GM19438 (cell line): ENCODE measurements at regions not wholly inside any gene's neighbourhood (a gene's known extent, or its start where the extent isn't known, plus 50 kb on each side); places are given as distances from the start of the nearest gene placed in this dataset.

Source experiments
- ATAC-seq: cut with Tn5 transposase; IDR thresholded peaks from one replicate; pipeline ENCODE4 v1.9.1; 2021; ENCODE audit warnings: low read depth; ENCODE audit not compliant: unreplicated experiment

DNA sequence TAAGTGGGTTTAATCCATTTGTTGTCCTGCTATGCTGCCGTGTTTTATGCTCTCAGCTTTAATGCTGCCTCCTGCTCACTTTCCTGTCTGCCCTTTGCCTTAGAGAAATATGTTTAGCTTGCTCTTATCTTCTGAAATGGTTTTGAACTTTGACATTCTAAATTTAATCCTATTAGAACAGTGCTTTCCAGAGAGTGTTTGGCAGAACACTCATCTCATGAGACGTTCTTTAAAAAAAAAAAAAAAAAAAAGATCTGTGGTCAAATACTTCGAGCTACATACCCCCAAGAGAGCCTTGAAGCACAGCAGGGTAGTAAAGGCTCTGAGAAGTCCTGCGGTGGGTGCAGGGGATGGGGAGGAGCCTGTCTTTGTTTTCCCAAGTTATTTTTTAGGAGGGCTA is 161.3 kb downstream of the SPP2 start:
- ATAC-seq: no peak

DNA sequence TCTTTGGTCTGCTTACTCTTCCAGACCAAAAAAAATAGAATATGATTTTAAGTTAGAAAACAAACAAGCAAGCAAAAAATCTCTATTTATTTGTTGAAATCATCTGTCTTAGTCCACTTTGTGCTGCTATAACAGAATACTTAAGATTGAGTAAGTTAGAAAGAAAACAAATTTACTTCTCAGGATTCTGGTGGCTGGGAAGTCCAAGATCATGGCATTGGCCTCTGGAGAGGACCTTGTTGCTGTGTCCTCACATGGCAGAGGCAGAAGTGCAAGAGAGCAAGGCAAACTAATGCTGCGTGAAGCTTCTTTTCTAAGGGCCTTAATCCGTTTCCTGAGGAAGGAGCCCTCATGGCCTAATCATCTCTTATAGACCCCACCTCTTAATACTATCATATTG is 156.2 kb downstream of the SPP2 start:
- no peak for ATAC-seq

DNA sequence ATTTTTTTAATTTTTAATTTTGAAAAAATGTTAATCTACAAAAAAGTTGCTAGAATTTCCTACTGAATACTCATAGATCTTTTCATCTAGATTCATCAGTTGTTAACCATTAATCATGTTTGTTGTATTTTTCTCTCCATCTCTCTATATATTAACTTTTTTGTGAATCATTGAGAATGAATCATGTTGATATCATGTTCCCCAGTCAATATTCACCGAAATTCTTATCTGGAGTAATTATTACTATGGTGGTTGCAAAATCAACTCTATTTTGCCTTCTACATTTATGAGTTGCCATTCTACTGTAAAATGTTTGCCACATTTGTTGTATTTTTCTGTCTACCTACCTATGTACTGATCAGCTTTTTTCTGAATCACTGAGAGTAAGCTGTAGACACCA is 154.0 kb downstream of the SPP2 start:
- no peak for ATAC-seq

DNA sequence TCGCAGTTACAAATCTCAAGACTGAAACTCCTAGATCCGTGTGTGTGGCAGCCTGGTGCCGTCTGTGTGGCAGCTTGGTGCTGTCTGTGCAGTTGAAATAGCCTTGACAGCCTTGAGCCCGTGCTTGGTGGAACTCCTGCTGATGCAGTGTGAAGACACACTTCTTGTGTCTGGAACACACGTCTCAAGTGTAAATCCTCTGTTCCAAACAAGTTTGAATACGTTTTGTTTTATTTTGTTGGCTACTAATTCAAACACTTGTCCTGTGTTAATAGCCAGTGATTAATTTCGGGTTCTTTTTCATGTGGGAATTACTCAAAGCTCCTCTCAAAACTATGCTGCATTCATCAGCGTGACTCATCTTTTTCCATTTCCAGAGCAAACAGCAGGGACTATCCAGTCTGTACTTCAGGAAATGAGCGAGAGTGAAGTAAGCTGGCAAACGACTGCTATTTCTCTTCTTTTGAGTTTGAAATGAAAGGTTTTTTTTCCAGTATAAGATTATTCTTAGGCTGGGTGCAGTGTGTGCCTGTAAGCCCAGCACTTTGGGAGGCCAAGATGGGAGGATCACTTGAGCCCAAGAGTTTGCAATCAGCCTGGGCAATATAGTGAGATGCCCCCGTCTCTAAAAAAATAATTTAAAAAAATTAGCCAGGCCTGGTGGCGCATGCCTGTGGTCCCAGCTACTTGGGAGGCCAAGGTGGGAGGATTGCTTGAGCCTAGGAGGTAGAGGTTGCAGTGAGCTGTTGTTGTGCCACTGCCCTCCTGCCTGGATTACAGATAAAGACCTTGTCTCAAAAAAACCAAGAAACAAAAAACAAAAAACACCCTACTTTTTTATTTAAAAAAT is 152.9 kb downstream of the SPP2 start:
- ATAC-seq: no peak

DNA sequence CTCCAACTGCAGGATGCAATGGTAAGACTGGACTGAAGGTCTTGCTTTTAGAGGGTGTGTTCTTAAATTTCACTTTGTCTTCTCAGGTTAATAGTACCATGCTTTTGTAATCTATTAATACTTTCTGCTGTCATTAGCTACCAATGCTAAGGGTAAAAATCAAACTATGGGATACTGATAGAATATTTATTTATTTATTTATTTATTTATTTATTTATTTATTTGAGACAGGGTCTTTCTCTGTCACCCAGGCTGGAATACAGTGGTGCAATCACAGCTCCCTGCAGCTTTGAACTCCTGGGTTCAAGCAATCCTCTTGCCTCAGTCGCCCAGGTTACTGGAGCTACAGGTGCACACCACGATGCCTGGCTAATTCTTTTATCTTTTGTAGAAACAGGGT is 152.1 kb downstream of the SPP2 start:
- no peak for ATAC-seq

DNA sequence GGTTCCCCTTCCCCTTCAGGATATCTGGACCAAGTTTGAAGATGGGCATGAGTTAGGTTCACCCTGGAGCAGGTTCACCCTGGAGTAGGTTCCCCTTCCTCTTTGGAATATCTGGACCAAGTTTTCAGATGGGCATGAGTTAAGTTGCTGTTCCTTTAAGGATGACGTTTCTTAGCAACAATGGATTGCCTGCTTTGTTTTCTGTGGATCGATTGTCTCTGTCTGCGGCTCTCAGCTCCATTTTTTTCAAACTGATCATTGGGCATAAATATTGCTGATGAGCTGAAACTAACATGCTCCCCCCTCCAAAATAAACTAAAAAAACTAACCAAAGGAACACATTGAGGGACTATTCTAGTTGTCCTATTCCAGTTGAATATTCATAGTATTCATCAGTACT is 149.5 kb downstream of the SPP2 start:
- no peak for ATAC-seq

DNA sequence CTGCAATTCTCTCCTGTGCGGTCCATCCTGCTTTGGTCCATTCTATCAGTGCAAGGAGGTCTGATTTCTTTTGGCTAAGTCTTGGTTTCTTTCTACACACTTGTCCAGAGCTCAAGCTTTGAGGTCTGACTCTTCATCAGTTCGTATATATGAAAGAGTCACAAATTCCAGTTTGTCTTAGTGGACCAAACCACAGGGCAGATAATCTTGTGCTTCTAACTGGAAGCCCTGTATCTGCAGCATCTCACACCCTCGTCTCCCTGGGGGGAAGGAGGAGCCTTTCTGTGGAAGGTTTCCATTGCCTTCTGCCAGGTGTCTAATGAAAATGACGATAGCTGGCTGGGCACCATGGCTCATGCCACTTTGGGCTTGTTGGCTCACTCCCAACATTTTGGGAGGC is 148.5 kb downstream of the SPP2 start:
- ATAC-seq: no peak

DNA sequence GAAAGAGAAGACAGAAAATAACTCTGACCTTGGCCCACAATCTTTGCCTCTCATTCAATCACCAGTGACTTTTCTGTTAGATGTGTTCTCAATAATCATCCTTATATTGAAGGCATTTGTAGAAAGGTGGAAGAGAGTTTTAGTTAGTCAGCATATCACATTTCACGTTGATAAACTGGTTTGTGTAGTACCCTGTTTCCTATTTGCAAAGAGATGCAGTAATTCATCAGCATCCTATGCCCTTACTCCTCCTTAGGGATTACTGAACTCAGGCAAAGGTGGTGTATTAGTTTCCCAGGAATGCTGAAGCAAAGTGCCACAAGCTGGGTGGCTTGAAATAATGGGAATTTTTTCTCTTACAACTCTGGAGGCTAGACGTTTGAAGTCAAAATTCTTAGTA is 145.0 kb downstream of the SPP2 start:
- no peak for ATAC-seq

DNA sequence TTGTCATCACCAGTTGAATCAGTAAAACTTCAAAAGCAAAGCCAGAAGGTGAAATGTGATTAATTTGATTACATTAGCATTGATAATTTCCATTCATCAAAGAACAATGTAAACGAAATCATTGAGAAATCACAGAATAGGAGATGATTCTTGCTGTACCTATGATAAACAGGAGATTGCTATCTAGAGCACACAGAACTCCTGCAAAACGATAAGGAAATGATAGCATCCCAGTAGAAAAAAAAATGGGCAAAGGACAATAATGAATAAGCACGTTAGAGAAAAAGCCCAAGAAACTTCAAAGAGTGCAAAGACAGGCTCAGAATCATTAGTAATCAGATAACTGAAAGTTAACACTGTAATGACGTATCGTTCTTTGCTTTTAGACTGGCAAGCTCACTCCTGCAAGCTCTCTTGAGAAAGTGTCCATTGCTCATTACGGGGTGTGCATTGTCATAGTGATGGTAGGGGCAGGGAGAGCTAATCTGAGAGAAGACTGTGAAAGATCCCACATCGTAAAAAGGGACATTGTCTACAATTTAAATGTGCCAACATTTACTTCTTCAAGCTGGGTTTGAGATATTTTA is 143.6 kb downstream of the SPP2 start:
- ATAC-seq: no peak

DNA sequence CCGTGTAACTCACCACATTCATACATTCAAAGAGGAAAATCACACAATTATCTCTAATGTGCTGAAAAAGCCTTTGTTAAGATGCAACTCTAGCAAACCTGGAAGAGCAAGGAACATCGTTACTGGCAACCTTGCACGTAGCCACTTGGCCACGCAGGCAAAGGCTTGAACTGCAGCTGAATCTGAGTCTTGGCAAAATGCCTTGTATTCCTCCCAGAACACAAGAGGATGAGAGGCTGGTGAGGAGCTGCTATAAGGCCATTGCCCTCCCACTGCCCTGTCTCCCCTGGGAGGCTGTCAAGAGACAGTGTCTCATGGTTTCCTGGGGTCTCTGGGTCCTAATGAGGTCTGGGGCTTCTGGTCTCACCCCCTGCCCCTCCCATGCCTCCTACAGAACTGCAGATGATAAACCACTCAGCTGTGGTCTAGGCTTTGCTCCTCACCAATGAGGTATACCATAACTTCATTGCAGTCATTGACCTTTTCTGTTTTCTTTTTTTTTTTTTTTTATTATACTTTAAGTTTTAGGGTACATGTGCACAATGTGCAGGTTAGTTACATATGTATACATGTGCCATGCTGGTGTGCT is 141.4 kb downstream of the SPP2 start:
- no peak for ATAC-seq

DNA sequence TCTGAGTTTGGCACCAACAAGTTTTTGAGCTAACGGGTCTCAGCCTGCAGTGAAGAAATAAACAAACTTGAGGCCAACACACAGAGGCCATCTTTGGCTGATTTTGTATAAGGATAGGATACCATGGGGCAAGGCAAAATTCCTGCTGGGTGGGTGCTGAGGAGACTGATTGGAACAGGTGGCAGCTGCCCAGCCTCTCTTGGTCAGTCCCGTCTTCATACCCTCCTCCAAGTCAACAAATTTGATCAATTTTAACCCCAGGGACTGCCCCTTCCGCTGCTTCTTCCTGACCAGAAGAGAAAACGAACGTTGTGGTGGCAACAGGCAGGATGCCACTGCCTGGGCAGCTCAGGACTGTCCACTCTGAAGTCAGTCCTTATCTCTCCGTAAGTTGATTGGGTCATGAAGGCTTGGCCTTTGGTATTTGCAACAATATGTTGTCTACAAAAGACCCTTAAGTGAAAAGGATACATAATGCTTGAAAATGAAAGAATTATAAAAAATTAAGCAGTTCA is 139.3 kb downstream of the SPP2 start:
- no peak for ATAC-seq

DNA sequence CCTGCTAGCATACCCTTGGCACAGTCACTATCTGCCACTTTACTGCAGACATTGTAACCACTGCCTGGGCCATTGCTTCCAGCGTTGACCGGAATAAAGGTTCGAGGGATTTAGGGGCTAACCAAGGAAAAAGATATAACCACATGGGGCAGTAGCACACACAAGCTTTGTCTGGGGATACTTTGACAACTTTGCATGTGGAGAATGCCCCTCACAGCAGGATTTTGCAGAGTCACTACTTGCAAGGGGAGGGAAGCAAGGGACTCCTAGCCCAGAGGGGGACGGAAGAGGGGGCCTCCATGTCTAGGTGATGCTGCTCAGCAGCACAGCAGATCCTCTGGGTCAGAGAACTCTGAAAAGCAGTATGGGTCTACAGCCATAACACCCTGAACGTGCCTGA is 138.7 kb downstream of the SPP2 start:
- no peak for ATAC-seq

DNA sequence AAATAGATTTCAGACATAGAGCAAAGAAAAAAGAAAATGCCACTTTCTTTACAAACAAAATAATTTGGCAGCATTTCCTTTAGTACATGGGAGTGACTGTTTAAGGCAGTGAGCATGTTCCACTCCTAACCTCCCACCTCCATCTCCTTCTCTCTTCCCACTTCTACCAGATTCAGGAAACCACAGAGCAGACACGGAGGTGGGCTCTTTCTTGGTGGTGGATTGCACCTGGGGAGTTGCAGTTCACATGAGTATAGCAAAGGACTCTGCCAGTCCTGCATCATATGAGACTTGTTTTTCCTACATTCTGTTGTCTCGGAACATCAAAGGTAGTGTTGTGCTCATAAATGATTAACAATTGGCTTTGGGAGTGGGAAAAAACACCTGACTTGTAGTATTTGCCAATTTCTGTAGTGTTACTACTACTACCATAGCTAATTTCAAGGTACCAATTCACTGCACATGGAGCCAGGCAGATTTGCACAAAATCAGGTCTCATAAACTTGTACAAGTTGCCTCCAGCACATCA is 137.2 kb downstream of the SPP2 start:
- no peak for ATAC-seq

DNA sequence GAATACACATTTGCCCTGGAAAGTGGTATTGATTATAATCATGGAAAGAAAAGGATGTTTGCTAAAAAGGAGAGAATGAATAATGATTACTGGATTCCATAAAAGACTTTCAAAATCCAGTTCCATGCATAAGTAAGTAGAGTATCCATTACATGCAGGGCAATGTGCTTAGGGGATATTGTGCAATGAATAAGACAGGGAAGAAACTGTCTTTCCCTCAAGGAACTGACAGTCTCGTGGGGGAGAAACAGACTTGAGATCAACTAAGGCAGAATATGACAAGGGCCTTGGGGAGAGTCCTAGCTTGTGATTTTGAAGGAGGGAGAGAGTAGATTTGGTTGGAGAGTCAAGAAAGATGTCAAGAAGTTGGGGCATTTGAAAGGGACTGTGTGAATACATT is 130.6 kb downstream of the SPP2 start:
- ATAC-seq: no peak

DNA sequence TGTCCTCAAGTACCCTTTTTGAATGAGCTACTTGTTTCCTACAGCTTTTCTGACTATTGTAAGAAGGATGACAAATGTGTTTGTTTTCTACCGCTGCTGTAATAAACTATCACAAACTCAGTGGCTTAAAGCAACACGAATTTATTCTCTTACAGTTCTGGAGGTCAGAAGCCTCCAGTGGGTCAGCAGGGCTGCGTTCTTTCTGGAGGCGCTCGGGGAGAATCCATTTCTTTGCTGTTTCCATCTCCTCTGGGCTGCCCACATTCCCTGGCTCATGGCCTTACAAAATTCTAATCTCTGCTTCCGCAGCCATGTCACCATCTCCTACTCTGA is 128.5 kb downstream of the SPP2 start:
- ATAC-seq: no peak

DNA sequence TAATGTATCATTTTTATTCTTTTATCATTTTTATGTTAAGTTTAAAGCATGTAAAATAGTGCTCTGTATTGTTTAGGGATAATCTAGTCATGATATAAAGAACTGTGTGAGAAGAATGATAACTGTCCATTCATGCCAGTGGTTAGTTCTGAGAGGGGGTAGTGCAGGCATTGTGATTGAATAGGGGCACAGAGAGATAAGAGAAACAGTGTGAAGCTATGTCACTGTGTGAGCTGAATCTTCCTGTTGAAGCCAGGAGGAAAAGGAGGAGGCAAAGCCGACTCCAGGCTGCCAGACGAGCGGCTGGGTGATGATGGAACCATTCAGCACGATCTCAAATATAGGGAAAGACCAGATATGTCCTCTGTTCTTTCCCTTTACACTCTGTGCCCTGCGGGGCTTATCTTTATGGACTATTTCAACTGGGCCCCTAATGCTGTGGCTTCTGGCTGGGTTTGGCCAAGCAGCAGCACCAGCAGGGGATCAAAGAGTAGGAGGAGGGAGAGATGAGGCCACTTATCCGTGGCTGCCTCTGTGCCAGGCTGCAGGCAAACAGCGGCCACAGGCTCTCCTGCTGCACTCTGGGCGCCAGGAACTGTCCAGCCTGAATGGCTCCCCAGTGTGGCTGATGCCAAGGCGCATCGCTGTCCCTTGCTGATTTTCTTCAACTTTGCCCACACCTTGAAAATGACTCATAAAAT is 128.0 kb downstream of the SPP2 start:
- no peak for ATAC-seq

DNA sequence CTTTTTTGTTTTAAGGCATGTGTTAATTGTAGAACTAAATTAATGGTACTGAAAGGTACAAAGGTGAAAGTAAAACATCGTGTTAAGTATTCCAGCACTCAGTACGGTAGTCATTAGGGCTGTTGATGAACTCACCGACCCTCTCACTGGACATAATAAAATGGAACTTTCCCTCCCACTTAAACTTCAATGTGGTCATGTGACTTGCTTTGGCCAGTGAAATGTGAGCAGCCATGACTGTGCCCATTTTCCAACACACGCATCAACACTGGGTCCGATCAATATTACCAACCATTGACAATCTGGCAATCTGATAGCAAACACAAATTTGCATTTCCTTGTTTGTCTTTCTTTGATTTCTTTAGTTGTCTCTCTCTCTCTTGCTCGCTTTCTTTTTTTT is 125.1 kb downstream of the SPP2 start:
- ATAC-seq: no peak

DNA sequence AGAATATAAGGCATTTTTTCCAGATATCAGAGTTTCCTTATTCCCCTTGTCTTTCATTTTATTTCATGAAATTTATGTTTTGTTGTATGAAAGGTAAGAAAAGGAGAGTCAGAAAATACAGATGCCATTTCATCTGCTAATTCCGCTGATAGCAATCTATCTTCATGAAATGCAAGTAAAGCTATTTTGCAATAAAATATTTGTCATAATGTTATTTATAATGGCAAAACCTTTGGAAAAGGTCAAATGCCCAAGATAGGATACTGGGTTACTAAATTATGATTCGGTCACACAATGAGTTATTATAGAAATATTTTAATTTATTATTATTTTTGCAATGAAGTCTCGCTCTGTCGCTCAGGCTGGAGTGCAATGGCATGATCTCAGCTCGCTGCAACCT is 124.2 kb downstream of the SPP2 start:
- ATAC-seq: no peak

DNA sequence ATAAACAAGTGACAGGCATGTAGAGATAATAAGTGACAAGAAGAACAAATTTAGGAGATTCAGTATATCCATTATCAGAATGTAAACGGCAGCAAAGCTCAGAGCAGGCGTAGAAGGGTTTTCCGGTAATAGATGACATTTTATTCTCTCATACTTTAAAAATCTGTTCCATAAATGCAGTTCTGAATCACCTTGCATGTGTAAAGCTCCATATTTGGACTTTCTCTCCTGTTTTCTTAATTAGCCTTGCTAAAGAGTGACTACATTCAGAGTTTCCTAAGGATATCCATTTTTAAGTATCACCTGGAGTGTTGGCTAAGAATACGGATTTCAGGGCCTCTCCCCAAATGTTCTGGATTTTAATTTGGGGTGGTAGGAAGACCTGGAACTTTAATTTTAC is 122.0 kb downstream of the SPP2 start:
- ATAC-seq: no peak

DNA sequence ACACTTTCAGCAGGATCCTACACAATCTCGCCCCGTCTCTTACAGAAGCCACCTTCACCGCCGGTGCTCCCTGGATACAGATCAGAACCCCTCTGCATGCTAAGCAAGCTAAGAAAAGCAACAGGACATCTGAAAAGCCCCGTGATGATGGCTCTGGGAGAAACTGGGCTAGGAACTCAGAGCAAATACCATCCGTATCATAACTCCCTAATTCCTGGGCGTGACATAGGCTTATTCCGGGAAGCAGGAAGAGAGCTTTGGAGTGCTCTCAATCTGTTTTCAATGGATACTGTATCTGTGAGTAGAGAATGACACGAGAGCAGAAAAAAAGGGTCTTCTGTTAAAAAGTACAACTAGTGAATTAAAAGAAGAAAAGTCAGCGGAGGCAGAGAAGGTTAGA is 121.6 kb downstream of the SPP2 start:
- no peak for ATAC-seq

DNA sequence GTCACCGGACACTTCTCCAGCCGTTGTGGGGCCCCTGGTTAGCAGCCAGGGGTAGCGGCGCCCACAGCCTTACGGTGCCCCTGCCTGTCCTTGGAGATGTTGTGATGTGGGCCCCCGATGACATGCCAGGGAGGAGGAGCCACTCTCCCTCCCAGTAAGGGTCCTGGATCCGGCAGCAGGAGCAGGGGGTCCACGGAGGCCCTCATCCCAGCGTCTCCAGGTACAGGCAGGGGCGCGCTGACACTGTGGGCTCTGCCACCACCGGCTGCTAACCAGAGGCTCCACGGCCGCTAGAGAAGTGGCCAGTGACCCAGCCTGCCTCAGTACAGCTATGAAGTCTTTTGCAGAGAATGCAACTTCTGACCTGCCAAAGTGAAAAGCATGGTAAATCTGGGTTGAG is 121.2 kb downstream of the SPP2 start:
- no peak for ATAC-seq
